ENCODE measurements at regions not wholly inside any gene's neighbourhood (a gene's known extent, or its start where the extent isn't known, plus 50 kb on each side); places are given as distances from the start of the nearest gene placed in this dataset.
"Not testable (repeated sequence)": the region's sequence is repeated elsewhere in the genome, so short reads cannot be mapped to it uniquely, and the experiment has no call there.

DNA sequence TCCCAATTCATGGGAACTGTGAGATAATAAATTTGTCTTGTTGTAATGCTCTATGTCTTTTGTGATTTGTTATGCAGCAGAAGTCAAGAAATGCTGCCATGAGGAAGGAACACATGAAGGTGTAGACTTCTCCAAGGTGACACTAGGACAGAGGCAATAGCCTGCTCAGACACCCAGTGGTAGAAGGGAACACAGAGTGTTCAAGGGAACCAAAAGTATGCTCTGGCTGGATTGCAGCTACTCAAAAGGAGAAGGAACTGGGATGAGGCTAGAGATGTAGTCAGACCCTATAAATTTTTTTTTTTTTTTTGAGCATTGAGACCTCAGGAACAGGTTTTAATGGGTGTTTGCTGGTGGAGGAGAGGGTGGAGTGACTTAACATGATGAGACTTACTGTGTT lies 232.5 kb downstream of the PARP8 start:
- no peak for DNase-seq (ENCODE audit: low read depth)

DNA sequence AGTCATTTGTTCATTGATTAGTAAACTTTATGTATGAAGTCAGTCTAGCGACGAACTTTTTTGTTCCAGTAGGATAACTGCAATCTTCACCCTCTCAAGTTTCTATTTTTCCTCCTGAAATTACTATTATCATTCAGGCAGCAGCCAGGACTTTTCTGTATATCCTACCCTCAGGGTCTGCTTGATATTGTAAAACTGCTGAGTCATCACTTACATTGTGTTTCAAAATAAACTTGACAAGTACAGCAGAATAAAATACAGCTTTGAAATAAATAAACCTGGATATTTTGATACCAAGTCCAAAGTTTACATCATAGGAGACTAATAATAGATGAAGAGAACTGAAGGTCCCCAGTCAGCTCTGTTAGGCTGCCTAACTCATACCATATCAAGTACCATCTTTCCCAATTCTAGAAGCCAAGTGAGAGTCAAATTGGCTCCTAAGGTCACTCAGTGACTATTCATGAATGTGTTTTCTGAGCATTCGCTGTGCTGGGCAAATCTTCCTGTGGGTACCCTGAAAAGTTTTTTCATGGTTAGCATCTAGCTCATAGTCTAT lies 234.6 kb downstream of the PARP8 start:
- DNase-seq (ENCODE audit: low read depth), result no peak

DNA sequence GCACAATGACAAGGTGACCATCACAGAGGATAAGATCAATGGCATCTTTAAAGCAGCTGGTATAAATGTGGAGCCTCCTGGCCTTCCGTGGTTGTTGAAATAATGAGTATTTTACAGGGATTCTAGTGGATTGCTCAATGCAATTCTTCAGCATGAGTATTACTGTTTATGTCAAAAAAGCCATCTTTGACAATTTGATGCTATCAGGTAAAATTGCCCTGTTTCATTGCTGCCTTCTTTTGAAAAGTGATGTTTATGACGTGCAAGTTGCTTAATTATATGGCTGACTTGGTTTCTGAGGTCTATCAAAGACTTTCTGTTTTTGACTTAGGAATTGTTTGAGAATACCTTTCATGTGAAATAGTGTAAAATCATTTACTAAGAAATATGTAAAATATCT lies 237.2 kb downstream of the PARP8 start:
- DNase-seq (ENCODE audit: low read depth), result no peak

DNA sequence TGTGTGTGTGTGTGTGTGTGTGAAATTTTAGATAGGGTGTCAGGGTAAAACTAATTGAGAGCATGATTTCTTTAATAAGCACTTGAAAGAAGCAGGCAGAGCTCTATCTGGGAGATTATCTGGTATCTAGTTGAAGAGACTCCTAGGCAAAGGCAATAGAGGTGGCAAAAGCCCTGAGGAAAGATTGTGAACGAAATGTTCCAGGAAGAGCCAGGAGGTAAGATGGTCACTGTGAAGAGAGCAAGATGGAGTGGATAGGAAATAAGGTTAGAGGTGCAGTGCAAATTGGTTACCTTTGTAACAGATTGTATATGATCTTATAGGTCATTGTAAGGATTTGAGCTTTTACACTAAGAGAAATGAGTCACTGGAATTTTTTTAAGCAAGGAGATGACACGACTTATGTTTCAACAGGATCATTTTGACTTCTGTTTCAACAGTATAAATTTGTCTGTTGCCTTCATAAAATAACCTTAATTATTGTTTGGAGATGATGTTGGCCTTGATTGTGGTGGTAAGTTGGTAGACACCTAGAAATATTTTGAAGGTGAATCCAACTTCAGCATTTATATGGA lies 239.6 kb downstream of the PARP8 start:
- DNase-seq (ENCODE audit: low read depth), result no peak

DNA sequence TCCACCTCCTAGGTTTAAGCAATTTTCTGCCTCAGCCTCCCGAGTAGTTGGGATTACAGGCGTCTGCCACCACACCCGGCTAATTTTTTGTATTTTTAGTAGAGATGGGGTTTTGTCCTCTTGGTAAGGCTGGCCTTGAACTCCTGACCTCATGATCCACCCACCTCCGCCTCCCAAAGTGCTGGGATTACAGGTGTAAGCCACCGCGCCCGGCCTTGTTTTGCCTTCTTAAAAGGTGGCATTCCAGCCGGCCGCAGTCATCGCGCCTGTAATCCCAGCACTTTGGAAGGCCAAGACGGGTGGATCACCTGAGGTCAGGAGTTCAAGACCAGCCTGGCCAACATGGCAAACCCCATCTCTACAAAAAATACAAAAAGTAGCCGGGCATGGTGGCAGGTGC lies 253.7 kb downstream of the PARP8 start:
- DNase-seq (ENCODE audit: low read depth), result not testable (repeated sequence)

DNA sequence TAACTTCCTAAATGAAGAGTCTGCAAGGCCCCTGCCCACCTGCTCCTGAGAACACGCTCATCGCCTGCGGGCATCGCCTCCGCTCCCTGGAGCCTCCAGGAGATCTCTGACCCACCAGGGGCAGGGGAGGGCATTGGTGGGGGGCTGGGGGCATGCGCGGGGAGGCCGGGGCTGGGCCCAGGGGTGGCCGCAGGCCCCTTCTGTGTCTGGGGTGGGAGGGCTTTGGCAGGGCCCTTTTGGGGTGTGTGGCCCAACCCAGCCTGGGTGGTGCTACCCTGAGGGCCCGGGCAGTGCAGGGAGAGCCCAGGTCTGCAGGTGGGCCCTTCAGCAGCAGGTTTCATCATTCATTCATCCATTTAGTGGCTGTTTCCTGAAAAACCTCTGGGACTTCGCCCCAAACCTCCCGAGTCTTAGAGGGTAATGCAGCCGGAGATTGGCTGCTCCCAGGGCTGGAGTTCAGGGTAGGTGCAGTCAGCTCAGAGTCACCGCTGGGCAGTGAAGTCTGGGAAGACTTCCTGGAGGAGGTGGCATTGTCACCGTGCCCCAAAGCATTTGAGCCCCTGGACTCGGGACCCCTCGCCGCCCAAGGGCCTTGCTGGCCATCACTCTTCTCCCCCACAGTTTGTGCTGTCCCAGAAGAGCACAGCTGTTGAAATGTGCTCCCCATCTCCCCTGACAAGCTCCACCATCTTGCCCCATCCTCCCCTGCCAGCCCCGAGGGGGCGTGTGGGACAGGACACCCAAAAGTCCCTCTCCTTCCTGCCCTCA lies 255.1 kb downstream of the PARP8 start:
- no peak for DNase-seq (ENCODE audit: low read depth)

DNA sequence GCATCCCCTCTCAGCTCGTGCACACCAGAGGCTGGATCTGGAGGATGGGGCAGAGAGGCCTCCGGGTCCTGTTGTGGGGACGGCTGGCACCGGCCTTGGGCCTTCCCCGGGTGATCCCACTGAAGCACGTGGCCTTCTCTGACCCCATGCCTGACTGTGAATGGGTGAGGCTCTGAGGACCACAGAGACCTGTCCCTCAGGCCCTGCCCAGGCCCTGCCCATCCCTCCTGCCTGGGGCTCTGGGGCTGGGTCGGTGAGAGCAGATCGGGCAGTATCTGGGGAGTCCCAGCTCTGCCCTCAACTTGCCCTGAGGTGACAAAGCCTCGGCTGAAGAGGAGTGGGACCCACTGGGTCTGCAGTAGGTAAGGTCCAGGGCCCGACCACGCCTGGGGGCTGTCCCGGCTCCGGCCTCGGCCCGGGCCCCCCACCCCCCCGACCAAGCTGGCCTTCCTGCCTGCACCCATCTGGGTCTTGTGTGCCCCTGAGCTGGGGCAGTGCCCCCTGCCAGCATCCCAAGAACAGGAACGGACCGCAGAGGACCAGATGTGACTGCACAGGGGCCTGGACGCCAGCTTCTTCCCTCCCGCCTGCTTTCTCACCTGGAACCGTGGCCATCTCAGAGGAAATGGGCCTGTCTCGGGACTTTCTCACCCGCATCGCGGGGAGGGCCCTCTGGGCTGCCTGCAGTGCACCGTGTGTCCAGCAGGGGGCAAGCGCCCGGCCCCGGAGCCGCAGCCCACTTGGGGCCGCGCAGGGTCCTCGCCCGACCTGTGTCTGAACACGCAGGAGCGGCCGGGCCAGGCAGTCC lies 255.9 kb downstream of the PARP8 start:
- not testable (repeated sequence) for DNase-seq (ENCODE audit: low read depth)

DNA sequence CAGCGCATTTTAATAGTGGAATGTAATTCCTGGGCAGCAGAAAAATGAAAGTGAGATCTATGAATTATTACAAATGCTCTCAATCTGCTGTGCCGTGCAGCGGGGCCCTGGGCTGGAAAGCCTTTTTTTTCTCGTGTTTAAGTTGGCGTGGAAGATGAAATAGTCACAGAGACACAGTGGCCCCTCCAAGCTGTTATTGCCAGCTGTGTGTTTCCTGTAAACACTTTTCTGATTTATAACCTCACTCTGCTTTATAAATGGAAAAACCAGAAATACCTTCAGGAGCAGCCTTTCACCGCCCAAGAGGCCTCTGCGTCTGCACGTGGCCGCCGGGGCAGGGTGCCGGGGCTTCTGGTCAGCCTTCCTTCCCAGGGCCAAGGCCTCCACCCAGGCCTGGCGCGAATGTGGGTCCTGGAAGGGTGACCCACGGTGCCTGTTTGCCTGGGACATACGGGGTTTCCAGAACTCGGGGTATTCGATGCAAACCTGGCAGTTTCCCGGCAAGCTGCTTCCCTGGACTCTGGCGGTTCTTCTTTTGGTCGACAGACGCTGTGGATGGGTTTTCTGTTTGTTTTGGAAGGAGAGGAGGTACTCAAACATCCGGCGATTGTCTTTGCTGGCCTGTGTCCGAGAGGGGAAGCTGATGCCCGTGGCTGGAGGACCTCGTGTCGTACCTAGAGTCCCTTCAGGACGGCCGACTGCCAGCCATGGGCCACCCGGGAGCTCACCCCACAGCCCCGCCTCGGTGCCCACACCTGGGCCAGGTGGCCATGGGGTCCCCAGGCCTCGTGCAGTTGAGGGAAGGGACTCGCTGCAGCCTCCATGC lies 256.7 kb downstream of the PARP8 start:
- no peak for DNase-seq (ENCODE audit: low read depth)

DNA sequence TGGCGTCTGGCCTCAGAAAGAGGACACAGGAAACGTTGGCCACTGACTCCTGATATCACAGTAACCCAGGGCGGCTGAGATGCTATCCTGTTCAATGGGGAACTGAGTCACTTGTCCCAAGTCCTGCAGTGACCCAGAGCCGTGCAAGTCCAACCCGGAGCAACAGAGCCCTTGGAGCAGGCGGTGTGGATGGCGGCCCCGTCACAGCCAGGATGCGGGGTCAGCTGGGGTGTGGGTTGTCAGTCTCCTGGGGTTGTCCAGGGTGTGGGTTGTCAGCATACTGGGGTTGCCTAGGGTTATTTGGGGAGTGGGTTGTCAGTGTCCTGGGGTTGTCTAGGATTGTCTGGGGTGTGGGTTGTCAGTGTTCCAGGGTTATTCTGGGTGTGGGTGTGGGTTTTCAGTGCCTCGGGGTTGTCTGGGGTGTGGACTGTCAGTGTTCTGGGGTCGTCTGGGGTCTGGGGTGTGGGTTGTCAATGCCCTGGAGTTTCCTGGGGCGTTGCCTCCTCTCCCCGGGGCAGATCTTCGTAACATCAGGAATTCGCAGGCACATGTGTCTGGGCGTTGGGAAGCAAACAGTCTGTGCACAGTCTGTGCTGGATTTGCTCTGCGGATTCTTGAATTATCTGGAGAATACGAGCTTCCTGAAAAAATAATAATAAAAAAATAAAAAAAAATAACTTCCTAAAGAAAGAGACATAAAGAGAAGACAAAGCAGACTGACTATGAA lies 257.5 kb downstream of the PARP8 start:
- no peak for DNase-seq (ENCODE audit: low read depth)

DNA sequence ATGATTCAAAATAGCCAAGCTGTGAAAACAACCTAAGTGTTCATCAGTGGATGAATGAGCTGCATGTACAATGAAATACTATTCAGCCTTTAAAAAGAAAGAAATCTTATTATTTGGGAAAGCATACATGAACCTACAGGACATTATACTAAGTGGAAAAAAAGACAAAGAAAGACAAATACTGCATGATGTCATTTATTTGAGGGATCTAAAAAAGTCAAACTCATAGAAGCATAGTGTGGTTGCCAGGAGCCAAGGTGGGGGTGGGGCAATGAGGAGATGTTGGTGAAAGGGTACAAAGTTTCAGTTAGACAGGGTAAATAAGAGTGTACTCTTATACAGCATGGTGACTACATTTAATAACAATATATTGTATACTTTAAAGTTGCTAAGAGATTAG lies 261.5 kb downstream of the PARP8 start:
- DNase-seq (ENCODE audit: low read depth), result no peak

DNA sequence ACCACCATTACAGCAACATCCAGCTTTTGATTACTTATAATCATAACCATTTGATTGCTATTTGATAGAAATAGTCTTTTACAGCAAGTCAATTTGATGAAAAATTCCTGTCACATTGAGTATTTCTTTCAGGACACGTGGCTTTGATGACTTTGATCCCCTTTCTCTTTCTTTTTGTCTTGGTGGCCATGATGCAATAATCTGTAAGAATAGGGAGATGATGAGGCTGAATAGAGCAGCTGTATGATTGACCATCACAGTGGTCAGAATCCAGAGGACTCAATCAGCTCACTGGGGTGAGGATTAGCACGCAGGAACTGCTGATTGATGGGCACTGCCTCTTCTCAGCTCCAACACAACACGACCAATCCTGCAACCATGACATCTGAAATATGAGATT lies 262.7 kb downstream of the PARP8 start:
- no peak for DNase-seq (ENCODE audit: low read depth)

DNA sequence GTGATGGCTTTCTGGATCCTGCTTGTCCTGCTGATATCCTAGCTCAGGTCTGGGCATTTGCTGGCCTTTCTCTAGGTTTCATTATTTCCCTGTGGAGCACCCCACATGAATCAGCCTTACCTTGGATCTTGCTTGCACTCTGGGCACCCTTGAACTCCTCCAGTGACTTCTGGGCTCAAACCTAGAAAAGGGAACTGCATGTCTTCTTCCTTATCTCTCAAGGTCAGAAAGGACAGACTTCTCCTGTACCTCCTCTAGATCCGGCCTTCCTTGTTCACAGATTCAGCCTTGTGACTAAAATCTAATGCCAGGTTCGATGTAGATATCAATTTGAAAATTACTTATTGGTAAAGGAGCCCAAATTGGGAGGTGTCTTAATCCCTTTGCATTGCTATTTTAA lies 267.9 kb downstream of the PARP8 start:
- no peak for DNase-seq (ENCODE audit: low read depth)

DNA sequence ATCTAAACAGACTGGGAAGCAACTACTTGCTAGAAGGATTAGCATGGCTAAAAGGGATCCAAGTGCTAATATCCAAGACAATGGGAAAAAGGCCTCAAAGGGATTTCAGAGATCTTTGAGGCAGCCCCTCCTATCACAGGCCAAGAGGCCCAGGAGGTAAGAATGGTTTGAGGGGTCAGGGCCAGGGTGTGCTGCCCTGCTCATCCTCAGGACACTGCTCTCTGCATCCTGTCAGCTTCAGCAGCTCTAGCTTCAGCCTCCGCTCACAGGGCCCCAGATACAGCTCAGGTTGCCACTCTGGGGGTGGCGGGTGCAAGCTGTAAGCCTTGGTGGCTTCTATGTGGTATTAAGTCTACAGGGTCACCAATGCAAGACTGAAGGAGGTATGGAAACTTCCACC lies 278.7 kb downstream of the PARP8 start:
- DNase-seq (ENCODE audit: low read depth), result no peak

DNA sequence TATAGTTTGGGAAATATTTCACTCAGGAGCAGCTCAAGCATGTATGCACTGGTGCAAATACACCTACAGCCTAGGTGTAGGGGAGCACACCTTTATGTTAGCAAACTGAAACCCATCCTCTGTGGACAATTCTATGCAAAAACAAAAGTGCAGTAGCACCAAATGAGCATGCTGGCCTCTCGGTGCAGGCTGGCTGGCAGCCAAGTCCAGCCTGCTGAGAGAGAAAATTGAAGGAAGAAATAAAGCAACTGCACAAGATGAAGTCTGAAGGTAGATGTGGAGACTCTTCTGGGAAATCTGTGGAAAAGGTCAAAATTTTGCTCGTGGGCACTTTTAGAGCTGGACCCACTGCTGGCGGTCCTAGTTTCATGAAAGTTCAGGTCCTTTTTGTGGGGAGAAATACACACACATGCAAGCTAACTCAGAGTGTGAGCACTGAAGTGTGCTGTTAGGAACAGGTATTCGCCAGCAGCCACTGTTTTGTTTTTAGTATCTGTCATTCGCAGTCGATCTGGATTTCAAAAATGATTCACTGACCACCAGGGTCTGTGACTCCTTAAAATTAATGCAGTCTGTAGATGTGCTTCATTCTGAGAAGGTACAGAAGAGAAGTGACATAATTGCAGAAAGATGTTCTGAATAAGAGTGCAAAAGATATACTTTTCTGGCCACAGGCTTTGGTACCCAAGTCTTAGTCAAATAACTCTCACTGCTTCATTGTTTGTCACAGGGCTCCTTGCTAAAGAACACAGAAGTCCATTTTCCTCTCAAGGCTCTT lies 281.7 kb downstream of the PARP8 start:
- no peak for DNase-seq (ENCODE audit: low read depth)

DNA sequence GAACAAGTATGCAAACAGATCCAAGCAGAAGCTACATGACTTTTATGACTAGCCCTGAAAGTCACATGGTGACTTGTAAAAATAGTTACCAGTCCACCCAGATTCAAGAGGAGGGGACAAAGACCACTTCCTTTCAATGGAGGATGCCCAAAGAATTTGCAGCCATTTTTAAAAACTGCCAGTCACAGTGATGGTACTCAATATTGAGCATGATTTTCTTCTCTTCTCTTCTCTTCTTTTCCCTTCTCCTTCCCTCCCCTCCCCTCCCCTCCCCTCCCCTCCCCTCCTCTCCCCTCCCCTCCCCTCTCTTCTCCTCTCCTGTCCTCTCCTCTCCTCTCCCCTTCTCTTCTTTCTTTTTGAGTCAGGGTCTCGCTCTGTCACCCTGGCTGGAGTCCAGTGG lies 286.9 kb downstream of the PARP8 start:
- DNase-seq (ENCODE audit: low read depth), result no peak

DNA sequence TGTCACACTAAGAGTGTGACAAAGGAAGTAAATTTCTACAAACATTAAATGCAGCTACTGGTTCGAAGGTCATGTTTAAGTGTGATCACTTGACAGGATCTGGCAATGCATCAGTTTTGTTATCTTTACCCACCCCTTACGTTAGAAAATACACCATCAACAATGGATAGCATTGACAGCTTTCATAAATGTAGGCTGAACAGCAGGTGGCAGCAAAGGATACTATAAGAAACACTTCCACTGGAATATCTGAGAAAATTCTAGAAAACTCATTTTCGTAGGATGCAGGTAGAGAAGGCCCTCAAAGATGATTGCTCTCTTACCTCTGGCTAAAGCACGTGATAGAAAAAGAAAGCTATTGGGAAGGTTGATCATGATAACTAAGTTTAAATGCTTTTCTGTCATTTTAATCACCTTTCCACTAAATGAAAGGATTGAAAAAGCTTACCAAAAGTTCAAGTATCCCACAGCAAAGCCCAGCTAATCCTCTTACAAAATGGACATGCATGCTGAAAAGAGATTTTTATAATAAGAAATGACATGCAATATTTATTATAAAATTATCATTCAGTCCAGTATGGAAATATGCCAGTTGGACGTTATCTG lies 292.5 kb downstream of the PARP8 start:
- DNase-seq (ENCODE audit: low read depth), result peak; percentile 3

DNA sequence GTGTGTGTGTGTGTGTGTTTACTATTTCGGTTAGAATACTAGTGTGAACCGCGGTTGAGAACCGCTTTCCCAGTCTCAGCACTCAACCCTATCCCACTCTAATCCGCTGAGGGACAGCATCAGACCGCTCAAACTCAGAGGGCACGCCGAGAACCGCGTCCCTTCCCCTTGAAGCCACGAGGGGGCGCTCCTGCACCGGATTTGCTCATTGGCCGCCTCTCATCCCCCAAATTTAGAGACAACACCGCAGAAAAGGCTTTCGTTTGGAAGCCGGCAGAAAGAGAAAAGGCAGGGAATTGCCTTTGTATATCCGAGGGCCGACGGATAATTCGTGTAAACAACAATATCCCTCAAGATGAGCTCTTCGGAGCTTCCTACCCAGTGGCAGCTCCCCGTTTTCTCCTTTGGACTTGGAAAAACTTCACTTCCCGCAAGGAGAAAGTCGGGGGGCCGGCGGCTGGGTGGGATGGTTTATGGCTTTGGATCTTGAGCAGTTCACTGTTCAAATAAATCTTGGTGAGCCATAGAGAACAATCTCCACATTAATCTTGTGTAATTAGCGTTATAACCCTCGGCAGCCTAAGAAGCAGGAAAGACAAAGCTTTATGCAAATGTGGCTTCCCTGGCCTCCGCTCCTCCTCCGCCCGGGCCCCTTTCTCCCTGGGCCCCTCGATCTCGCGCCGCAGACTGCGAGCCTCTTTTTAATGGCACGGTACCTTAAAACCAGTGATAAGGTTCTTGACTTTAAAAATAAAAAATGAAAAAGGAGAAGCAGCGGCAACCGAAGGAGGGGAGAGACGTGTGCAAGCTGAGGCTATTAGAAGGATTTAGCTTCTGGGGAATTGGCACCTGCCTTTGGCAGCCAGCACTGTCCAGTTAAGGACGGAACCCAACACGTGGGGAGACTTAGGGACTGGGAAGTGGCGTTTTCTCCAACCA lies 296.8 kb downstream of the PARP8 start:
- DNase-seq (ENCODE audit: low read depth), result peak; percentile 32

DNA sequence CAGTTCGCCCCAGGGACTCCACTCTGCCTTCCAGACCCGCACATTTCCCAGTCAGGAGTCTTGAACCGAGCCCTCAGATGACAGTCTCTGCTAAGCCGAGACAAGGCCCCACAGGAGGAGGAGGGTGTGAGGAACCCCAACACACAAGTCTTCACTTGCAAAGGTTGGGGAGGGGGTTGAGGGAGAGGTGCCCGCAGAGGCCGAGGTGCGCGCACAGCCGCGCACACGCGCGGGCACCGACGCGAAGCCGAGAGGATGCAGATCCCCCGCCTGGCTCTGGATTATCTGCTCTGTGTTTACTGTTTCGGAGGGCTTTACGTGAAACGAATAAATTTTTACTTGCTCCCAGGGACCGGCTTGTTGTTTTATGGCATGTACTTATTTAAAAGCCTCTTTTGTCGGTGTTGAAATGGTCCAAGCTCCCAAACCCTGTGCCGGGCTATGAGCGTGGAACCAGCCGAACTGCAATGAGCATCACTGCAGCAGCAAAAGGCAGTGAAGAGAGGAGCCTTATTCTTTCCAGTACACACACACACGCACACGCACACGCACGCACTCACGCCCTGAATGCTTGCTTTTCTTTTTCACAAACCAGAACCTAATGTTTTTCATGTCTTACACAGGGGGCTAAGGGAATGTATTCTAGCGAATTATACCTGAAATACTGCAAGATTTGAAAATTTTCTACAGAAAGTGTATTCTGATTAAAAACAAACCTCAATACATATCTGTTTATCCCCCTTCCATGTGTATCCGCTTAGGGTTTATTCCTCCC lies 297.7 kb downstream of the PARP8 start:
- DNase-seq (ENCODE audit: low read depth), result no peak

All from fibroblast of gingiva (primary cell).